Spinal cord (tissue), 9 donors: ENCODE measurements at regions not wholly inside any gene's neighbourhood (a gene's known extent, or its start where the extent isn't known, plus 50 kb on each side); places are given as distances from the start of the nearest gene placed in this dataset.

Experiments used
- DNase-seq, 6 donors: peaks; one replicate each; pipeline versions ENCODE4 v3.0.0 to v3.0.0-alpha.2; 2013 to 2015; ENCODE audit warnings: low spot score in 6 of 6, low read depth in 4 of 6
- H3K27ac ChIP-seq: one replicate; pipeline ENCODE4 v1.5.1; 2013; ENCODE audit warnings: low read depth, low read length, control low read depth
- H3K27me3 ChIP-seq: one replicate; pipeline ENCODE4 v1.6.1; 2013; ENCODE audit warnings: low read length; ENCODE audit not compliant: control insufficient read depth, insufficient read depth
- H3K36me3 ChIP-seq: one replicate; pipeline ENCODE4 v1.6.1; 2013; ENCODE audit warnings: low read length; ENCODE audit not compliant: control insufficient read depth, insufficient read depth
- H3K4me1 ChIP-seq: one replicate; pipeline ENCODE4 v1.6.1; 2013; ENCODE audit warnings: low read length; ENCODE audit not compliant: control insufficient read depth, insufficient read depth
- H3K4me3 ChIP-seq: one replicate; pipeline ENCODE4 v1.5.1; 2013; ENCODE audit warnings: low read depth, low read length, control low read depth
- H3K9me3 ChIP-seq: one replicate; pipeline ENCODE4 v1.6.1; 2013; ENCODE audit warnings: low read length; ENCODE audit not compliant: control insufficient read depth, insufficient read depth
- WGBS: methylation state at CpG from one replicate; pipeline ENCODE4 v1.1.5; 2013; ENCODE audit warnings: missing lambda C conversion rate; ENCODE audit not compliant: insufficient coverage; 5-methylcytosine and 5-hydroxymethylcytosine counted together
- donor health status: healthy.

DNA sequence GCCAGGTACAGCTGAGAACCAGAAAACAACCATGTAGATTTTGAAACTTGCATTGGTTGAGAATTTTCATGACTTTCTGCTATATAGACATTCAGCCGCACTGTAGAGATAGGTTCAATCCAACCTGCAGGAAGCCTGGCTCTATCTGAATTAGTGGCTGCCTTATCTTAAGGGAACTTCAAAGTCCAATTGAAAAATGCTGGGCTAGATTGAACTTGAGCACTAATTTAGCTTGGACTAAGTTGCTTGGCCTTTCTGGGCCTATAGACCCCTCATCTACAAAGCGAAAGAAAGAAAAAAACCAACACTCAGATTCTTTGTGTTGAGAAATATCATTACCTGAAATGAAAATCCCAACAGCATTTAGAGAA, 332.4 kb downstream of the NUAK1 start:
- H3K27me3 ChIP-seq, result no peaks in the 10 kb centered on the region
- no peaks in the 10 kb centered on the region for H3K36me3 ChIP-seq
- H3K4me1 ChIP-seq, result no peaks in the 10 kb centered on the region
- no peaks in the 10 kb centered on the region for H3K9me3 ChIP-seq
- no CpG with 5 or more reads among the region's 2 CpGs for WGBS
- no peak overlapping the region for H3K27ac ChIP-seq
- no peak for DNase-seq
- H3K4me3 ChIP-seq, result no peak overlapping the region

- H3K4me1 ChIP-seq, result peaks cover 10% of the 10 kb centered on the region
- no peak overlapping the region for H3K4me3 ChIP-seq
- no peaks in the 10 kb centered on the region for H3K36me3 ChIP-seq
- H3K27me3 ChIP-seq, result no peaks in the 10 kb centered on the region
- DNase-seq, result peak in 1 of 6 donors; percentile 78
- WGBS, result no CpG with 5 or more reads among the region's 1 CpG
- H3K27ac ChIP-seq, result no peak overlapping the region
- no peaks in the 10 kb centered on the region for H3K9me3 ChIP-seq
Observed at GRCh38 chr12:105812366-105812765, 326.4 kb downstream of the NUAK1 start.

GRCh38 chr12:105813201-105813600, 325.6 kb downstream of the NUAK1 start:
- no peak overlapping the region for H3K27ac ChIP-seq
- no peak overlapping the region for H3K4me3 ChIP-seq
- H3K27me3 ChIP-seq, result no peaks in the 10 kb centered on the region
- peaks cover 10% of the 10 kb centered on the region for H3K4me1 ChIP-seq
- H3K9me3 ChIP-seq, result no peaks in the 10 kb centered on the region
- no peak for DNase-seq
- WGBS, result 72% methylated on average over 4 of the region's 5 CpGs
- H3K36me3 ChIP-seq, result no peaks in the 10 kb centered on the region

GRCh38 chr12:105814283-105814682, 324.5 kb downstream of the NUAK1 start:
- no peaks in the 10 kb centered on the region for H3K27me3 ChIP-seq
- 13% methylated on average over 1 of the region's 4 CpGs for WGBS
- no peaks in the 10 kb centered on the region for H3K36me3 ChIP-seq
- H3K27ac ChIP-seq, result no peak overlapping the region
- no peak overlapping the region for H3K4me3 ChIP-seq
- H3K4me1 ChIP-seq, result peaks cover 10% of the 10 kb centered on the region
- peak in 1 of 6 donors; percentile 42 for DNase-seq
- no peaks in the 10 kb centered on the region for H3K9me3 ChIP-seq

GRCh38 chr12:105819549-105819948, 319.2 kb downstream of the NUAK1 start:
- Histone ChIP-seq H3K27ac (no peak overlapping the region), H3K4me1 (peaks cover 9% of the 10 kb centered on the region), H3K4me3 (no peak overlapping the region), H3K36me3 (no peaks in the 10 kb centered on the region), H3K9me3 (no peaks in the 10 kb centered on the region), H3K27me3 (no peaks in the 10 kb centered on the region)
- WGBS, result no CpG with 5 or more reads among the region's 2 CpGs
- no peak for DNase-seq

DNA sequence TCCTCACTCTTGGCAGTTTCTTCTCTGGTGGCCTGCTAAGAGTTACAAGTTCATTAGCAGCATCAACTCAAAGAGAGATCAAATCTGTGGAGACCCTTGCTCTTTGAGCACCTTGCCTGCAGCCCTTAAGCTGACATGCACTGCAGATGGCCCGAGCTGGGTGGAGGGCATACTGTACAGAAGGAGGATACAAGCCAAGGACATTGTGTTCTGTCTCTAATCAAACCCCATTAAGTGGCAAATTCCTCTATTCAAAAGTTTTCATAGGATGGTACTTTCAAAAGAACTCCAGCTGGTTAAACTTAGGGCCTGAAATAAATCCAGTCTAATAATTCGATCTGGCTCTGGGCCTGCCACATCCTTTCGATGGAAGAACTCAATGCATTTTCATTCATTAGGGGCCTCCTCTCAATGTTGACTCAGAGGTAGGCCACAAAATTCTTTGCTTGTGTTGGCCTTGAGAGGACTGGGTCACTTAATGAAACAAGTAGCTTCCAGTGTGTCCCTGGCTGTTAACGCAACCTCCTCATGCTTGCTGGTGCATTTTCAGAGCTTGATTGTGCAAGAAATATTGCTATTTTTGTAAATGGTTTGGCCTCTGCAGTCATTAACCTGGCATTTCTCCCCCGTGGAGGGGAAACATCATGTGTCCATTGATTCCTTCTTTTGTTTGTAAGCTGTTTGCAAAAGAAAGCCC, 318.2 kb downstream of the NUAK1 start:
- H3K36me3 ChIP-seq, result no peaks in the 10 kb centered on the region
- 62% methylated on average over 3 of the region's 5 CpGs for WGBS
- no peaks in the 10 kb centered on the region for H3K27me3 ChIP-seq
- DNase-seq, result peak in 2 of 6 donors; percentile 38 to 50
- H3K27ac ChIP-seq, result no peak overlapping the region
- H3K4me1 ChIP-seq, result peaks cover 9% of the 10 kb centered on the region
- no peak overlapping the region for H3K4me3 ChIP-seq
- H3K9me3 ChIP-seq, result no peaks in the 10 kb centered on the region

DNA sequence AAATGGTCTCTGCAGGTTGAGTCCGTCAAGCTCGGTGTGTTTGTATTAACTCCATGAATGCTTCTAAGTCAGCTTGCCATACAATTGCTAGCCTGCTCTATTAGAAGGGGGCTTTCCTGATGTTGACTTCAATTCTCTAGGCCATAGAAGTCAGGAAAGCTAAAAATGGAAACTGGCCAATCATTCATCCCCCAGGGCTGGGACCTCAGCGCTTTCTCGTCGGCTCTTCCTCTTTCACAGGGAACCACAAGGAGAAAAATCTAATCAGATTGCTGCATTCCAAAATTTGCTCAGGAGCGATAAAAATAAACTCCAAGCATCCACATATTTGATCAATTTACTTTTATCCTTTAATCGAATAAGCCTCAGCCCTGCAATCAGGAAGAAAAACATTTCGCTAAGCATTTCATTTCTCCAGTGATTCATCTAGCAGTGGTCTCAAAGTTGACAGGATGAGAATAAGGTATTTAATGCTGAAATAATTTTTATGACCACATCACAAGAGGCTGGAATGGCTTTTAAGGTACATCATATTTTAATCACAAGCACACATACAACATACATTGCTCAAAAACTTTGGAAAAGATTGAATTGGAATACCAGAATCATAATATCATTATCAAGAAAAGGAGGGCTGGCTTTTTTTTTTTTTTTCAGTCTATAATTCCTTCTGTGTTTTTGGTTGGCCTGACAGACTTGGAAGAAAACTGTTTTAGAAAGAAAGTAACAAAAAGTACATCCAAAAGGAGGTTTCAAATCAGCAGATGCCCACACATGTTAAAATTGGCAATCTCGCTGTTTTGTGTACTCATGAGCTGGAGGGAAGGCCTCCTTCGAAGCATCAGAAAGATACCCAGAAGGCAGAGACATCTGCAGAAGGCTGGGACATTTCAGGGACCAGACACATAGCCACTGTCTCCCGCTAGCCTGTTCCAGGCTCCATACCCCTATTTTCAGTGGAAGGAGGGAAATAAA, 316.3 kb downstream of the NUAK1 start:
- Histone ChIP-seq H3K27ac (no peak overlapping the region), H3K4me1 (peaks cover 9% of the 10 kb centered on the region), H3K4me3 (no peak overlapping the region), H3K9me3 (no peaks in the 10 kb centered on the region), H3K36me3 (no peaks in the 10 kb centered on the region), H3K27me3 (no peaks in the 10 kb centered on the region)
- DNase-seq, result peak in 1 of 6 donors; percentile 32
- 75% methylated on average over 6 of the region's 11 CpGs for WGBS

- 68% methylated on average over 3 of the region's 3 CpGs for WGBS
- Histone ChIP-seq H3K9me3 (no peaks in the 10 kb centered on the region), H3K27me3 (no peaks in the 10 kb centered on the region), H3K36me3 (no peaks in the 10 kb centered on the region), H3K27ac (no peak overlapping the region), H3K4me3 (no peak overlapping the region), H3K4me1 (peaks cover 9% of the 10 kb centered on the region)
- no peak for DNase-seq
Observed at GRCh38 chr12:105823810-105824209, 314.9 kb downstream of the NUAK1 start.

GRCh38 chr12:105825141-105825540, 313.6 kb downstream of the NUAK1 start:
- no peak overlapping the region for H3K4me3 ChIP-seq
- no peaks in the 10 kb centered on the region for H3K27me3 ChIP-seq
- no peak overlapping the region for H3K27ac ChIP-seq
- H3K9me3 ChIP-seq, result no peaks in the 10 kb centered on the region
- peaks cover 9% of the 10 kb centered on the region for H3K4me1 ChIP-seq
- DNase-seq, result peak in 1 of 6 donors; percentile 22
- H3K36me3 ChIP-seq, result no peaks in the 10 kb centered on the region
- 57% methylated on average over 4 of the region's 5 CpGs for WGBS
